IMR-90 (cell line): ENCODE measurements at regions not wholly inside any gene's neighbourhood (a gene's known extent, or its start where the extent isn't known, plus 50 kb on each side); places are given as distances from the start of the nearest gene placed in this dataset.

ENCODE experiments used
- ATAC-seq: fragments of 200-7000 bp; cut with Tn5 transposase; 2 replicates; pipeline ENCODE4 v1.9.1; 2020; ENCODE audit warnings: low read depth, mild to moderate bottlenecking, moderate library complexity
- BruUV-seq: library from RNA; stranded (reverse); fragments of 400-500 nt; replicated peaks from 2 replicates; lab custom pipeline; 2021; lab: Mats Ljungman, UMichigan
- CTCF ChIA-PET: fragments of 300-600 bp; formaldehyde crosslinking; extraction: SDS; loops from one replicate; lab custom pipeline; 2021; ENCODE audit warnings: antibody characterized with exemption; lab: Yijun Ruan, JAX
- POLR2A ChIA-PET: fragments of 300-600 bp; sonication (Branson Sonifier 250); formaldehyde crosslinking; loops from one replicate; lab custom pipeline; 2022; ENCODE audit warnings: antibody characterized with exemption; ENCODE audit not compliant: unreplicated experiment; lab: Charles Lee
- DNase-seq: peaks from one replicate; pipeline ENCODE4 v3.0.0; 2013
- H2AFZ ChIP-seq: replicated peaks from 2 replicates; pipeline ENCODE3; 2013; ENCODE audit warnings: low read length, mild to moderate bottlenecking; ENCODE audit not compliant: poor library complexity
- H2AK5ac ChIP-seq: 2 replicates; pipeline ENCODE4 v1.6.1; 2013; ENCODE audit warnings: low read depth, low read length, inconsistent platforms
- H2AK9ac ChIP-seq: replicated peaks from 2 replicates; pipeline ENCODE3; 2013; ENCODE audit warnings: mild to moderate bottlenecking, low read depth, low read length, moderate library complexity; ENCODE audit not compliant: poor library complexity
- H2BK120ac ChIP-seq: 2 replicates; pipeline ENCODE4 v1.6.1; 2013; ENCODE audit warnings: low read depth, low read length, inconsistent platforms
- H2BK15ac ChIP-seq: 3 replicates; pipeline ENCODE4 v1.6.1; 2013; ENCODE audit warnings: low read depth, low read length, inconsistent platforms
- H2BK20ac ChIP-seq: 2 replicates; pipeline ENCODE4 v1.6.1; 2013; ENCODE audit warnings: low read depth, mild to moderate bottlenecking, inconsistent platforms, low read length, moderate library complexity
- H2BK5ac ChIP-seq: 2 replicates; pipeline ENCODE4 v1.6.1; 2013; ENCODE audit warnings: mild to moderate bottlenecking, low read depth, low read length, inconsistent platforms; ENCODE audit not compliant: poor library complexity, severe bottlenecking
- H3K14ac ChIP-seq: replicated peaks from 2 replicates; pipeline ENCODE4 v1.6.1; 2013; ENCODE audit warnings: low read depth, low read length, inconsistent platforms
- H3K18ac ChIP-seq: 2 replicates; pipeline ENCODE4 v1.6.1; 2013; ENCODE audit warnings: low read depth, low read length, control low read depth
- H3K23ac ChIP-seq: 2 replicates; pipeline ENCODE4 v1.6.1; 2013; ENCODE audit warnings: low read depth, low read length, inconsistent platforms
- H3K27ac ChIP-seq: 2 replicates; pipeline ENCODE4 v1.5.1; 2013; ENCODE audit warnings: mild to moderate bottlenecking, control low read depth, low read length; ENCODE audit not compliant: insufficient read depth
- H3K27me3 ChIP-seq: 2 replicates; pipeline ENCODE4 v1.6.1; 2013; ENCODE audit warnings: low read length; ENCODE audit not compliant: control insufficient read depth, insufficient read depth
- H3K36me3 ChIP-seq: 2 replicates; pipeline ENCODE4 v1.6.1; 2013; ENCODE audit warnings: low read length, mixed read lengths; ENCODE audit not compliant: control insufficient read depth, insufficient read depth
- H3K4ac ChIP-seq: 2 replicates; pipeline ENCODE4 v1.6.1; 2013; ENCODE audit warnings: low read depth, low read length, inconsistent platforms
- H3K4me1 ChIP-seq: 2 replicates; pipeline ENCODE4 v1.6.1; 2013; ENCODE audit warnings: low read length, mixed read lengths; ENCODE audit not compliant: control insufficient read depth, insufficient read depth
- H3K4me2 ChIP-seq: 2 replicates; pipeline ENCODE4 v1.6.1; 2013; ENCODE audit warnings: low read depth, mild to moderate bottlenecking, control low read depth, low read length, moderate library complexity
- H3K4me3 ChIP-seq: 2 replicates; pipeline ENCODE4 v1.5.1; 2013; ENCODE audit warnings: low read depth, mild to moderate bottlenecking, control low read depth, low read length, moderate library complexity; ENCODE audit not compliant: insufficient read depth
- H3K56ac ChIP-seq: 2 replicates; pipeline ENCODE4 v1.6.1; 2013; ENCODE audit warnings: low read length, inconsistent platforms; ENCODE audit not compliant: insufficient read depth; ENCODE audit errors: extremely low read depth
- H3K79me1 ChIP-seq, 2 experiments: 2 replicates each; pipeline ENCODE4 v1.6.1; 2013; ENCODE audit warnings: low read length in 2 of 2, inconsistent platforms in 1 of 2, low read depth in 1 of 2
- H3K9ac ChIP-seq: 2 replicates; pipeline ENCODE4 v1.6.1; 2013; ENCODE audit warnings: low read depth, low read length, control low read depth
- H3K9me1 ChIP-seq: 2 replicates; pipeline ENCODE4 v1.6.1; 2013; ENCODE audit warnings: low read length, inconsistent platforms; ENCODE audit not compliant: insufficient read depth
- H3K9me3 ChIP-seq: 2 replicates; pipeline ENCODE4 v1.6.1; 2013; ENCODE audit warnings: low read length; ENCODE audit not compliant: control insufficient read depth, insufficient read depth
- H4K20me1 ChIP-seq: 2 replicates; pipeline ENCODE4 v1.6.1; 2013; ENCODE audit warnings: low read length, inconsistent platforms; ENCODE audit not compliant: insufficient read depth
- H4K5ac ChIP-seq: 2 replicates; pipeline ENCODE4 v1.6.1; 2013; ENCODE audit warnings: mild to moderate bottlenecking, low read depth, low read length, control low read depth
- H4K8ac ChIP-seq, 2 experiments: 2 replicates each; pipeline ENCODE4 v1.6.1; 2013; ENCODE audit warnings: low read depth in 2 of 2, low read length in 2 of 2, control low read depth in 1 of 2, inconsistent platforms in 1 of 2
- H4K91ac ChIP-seq: 2 replicates; pipeline ENCODE4 v1.6.1; 2013; ENCODE audit warnings: low read depth, low read length, inconsistent platforms; ENCODE audit not compliant: insufficient read depth
- MAZ ChIP-seq: IDR thresholded peaks from 2 replicates; pipeline ENCODE4 v1.6.1; 2012; ENCODE audit warnings: low read depth, mild to moderate bottlenecking, low read length, improper control_type of control experiment, moderate library complexity, borderline replicate concordance
- WGBS, 2 experiments: methylation state at CpG; one replicate each; pipeline versions ENCODE4 v1.1.5 to v1.1.7; 2013; ENCODE audit warnings: missing lambda C conversion rate in 2 of 2; ENCODE audit not compliant: insufficient read length in 1 of 2; ENCODE audit errors: extremely low coverage in 2 of 2; 5-methylcytosine and 5-hydroxymethylcytosine counted together
- dilution Hi-C: fragments of 300-500 bp; cut with HindIII; formaldehyde crosslinking; loops from one replicate; pipeline ENCODE4 v1.14.3; 2018; ENCODE audit warnings: low sequenced_read_pairs; ENCODE audit not compliant: unreplicated experiment
- in situ Hi-C: fragments of 300-500 bp; cut with MboI; formaldehyde crosslinking; loops from 3 replicates; pipeline ENCODE4 v1.14.3; 2019; ENCODE audit warnings: low sequenced_read_pairs, inconsistent platforms, mixed read lengths
- intact Hi-C: fragments of 100-400 bp; cut with micrococcal nuclease; formaldehyde crosslinking; loops from 2 replicates; pipeline ENCODE4 v1.10.0; 2022

DNA sequence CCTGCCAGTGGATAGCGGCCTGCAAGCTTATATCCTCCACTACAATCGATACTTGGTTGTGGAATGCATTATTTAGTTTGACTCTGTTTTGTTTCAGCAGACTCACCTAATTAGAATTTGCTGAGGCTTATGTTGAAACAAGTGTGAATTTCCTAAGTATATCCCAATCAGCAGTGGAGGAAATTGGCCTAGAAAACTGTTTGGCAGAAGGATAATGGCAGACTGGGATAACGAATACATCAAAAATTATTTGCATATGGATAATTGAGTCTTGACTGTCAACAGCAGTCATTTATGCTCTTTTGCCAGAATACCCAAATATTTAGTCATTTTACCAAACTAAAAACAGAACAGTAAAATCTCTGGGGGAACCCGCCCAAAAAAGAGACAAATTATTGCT lies 261.0 kb downstream of the DOK5 start:
- Histone ChIP-seq H3K4me1 (no peaks in the 10 kb centered on the region), H4K5ac (no peak overlapping the region), H3K36me3 (no peaks in the 10 kb centered on the region), H3K9ac (no peak overlapping the region), H2AK9ac (no peak overlapping the region), H2BK5ac (no peak overlapping the region), H2AK5ac (no peak overlapping the region), H3K9me1 (no peaks in the 10 kb centered on the region), H2BK15ac (no peak overlapping the region), H3K9me3 (peaks cover 4% of the 10 kb centered on the region; the same call in 1 of the 2 replicates), H3K56ac (no peak overlapping the region), H3K14ac (no peak overlapping the region), H2BK20ac (no peak overlapping the region), H4K20me1 (no peaks in the 10 kb centered on the region), H3K4me3 (no peak overlapping the region), H3K18ac (no peak overlapping the region), H4K91ac (no peak overlapping the region), H4K8ac (no peak overlapping the region), H3K27ac (no peak overlapping the region), H3K4me2 (no peak overlapping the region), H3K27me3 (no peaks in the 10 kb centered on the region), H3K23ac (no peak overlapping the region), H2BK120ac (no peak overlapping the region), H3K79me1 (no peaks in the 10 kb centered on the region), H2AFZ (no peak overlapping the region), H3K4ac (no peak overlapping the region)
- intact Hi-C loops: no loop called here
- ChIA-PET CTCF (no interaction called here), POLR2A (no interaction called here)
- no peak for TF ChIP-seq MAZ
- BruUV-seq: no TSS peak
- WGBS, 2 experiments: no CpG with 5 or more reads among the region's 4 CpGs
- dilution Hi-C loops: no loop called here
- DNase-seq (no peak), ATAC-seq (no peak)
- in situ Hi-C loops: no loop called here
